GM12891 (cell line): ENCODE measurements at regions not wholly inside any gene's neighbourhood (a gene's known extent, or its start where the extent isn't known, plus 50 kb on each side); places are given as distances from the start of the nearest gene placed in this dataset.

Experiments used
- DNase-seq: peaks from one replicate; pipeline ENCODE4 v3.0.0; 2011; ENCODE audit warnings: low spot score; ENCODE audit not compliant: insufficient read length
- FAIRE-seq: peaks from 2 replicates; lab custom pipeline; 2011; peaks lifted over from hg19 to GRCh38; lab: Jason Lieb, UNC
- PAX5 ChIP-seq: IDR thresholded peaks from 2 replicates; pipeline ENCODE4 v1.6.1; 2011; ENCODE audit warnings: low read length, moderate library complexity, mild to moderate bottlenecking; ENCODE audit not compliant: insufficient read depth, severe bottlenecking
- POLR2A ChIP-seq: IDR thresholded peaks from 2 replicates; pipeline ENCODE4 v1.6.1; 2011; ENCODE audit warnings: low read depth, low read length, control low read depth
- POLR2AphosphoS5 ChIP-seq: IDR thresholded peaks from 2 replicates; pipeline ENCODE4 v1.6.1; 2011; ENCODE audit warnings: low read depth, low read length, control low read depth
- POU2F2 ChIP-seq: IDR thresholded peaks from 2 replicates; pipeline ENCODE4 v1.6.1; 2011; ENCODE audit warnings: low read depth, mild to moderate bottlenecking, control low read depth, low read length, moderate library complexity
- SPI1 ChIP-seq: IDR thresholded peaks from 2 replicates; pipeline ENCODE4 v1.6.1; 2011; ENCODE audit warnings: low read depth, low read length, control low read depth
- TAF1 ChIP-seq: IDR thresholded peaks from 2 replicates; pipeline ENCODE4 v1.6.1; 2011; ENCODE audit warnings: low read depth, low read length, control low read depth

DNA sequence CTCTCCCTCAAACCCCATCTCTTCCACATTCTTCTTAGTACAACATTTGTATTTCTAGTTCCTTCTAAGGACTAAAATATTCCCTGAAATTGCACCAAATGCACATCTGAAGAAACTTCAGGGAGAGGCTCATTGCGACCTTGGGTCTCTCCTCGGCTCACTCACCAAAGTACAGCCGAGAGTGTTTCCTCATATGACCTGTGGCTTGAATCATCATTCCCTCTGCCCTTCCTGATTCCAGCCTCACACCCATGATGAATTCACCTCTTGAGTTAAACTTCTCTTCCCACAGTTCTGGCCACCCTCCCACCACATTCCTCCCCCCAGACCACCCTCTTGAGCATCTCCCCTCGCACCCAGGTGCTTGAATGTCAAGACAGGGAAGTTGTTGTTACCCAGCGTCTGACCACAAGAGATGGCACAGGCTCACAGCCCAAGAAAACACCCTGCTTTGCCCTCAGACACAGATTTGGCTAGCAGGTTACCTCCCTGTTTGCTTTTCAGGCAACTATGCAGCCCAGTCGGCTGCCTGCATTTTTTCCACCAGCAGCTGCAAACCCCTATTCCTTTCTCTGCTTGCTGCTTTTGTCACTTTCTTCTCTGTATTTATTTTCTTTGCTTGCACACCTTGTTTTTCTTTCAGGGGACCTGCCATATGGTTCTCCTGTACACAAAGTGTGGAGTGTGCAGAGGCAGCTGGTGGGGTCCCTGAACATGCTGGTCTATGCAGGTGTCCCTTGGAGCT lies 214.8 kb downstream of the SPATA18 start:
- TF ChIP-seq POLR2A (no peak), POLR2AphosphoS5 (no peak), PAX5 (no peak), SPI1 (no peak)
- FAIRE-seq = no peak
- no peak for DNase-seq

DNA sequence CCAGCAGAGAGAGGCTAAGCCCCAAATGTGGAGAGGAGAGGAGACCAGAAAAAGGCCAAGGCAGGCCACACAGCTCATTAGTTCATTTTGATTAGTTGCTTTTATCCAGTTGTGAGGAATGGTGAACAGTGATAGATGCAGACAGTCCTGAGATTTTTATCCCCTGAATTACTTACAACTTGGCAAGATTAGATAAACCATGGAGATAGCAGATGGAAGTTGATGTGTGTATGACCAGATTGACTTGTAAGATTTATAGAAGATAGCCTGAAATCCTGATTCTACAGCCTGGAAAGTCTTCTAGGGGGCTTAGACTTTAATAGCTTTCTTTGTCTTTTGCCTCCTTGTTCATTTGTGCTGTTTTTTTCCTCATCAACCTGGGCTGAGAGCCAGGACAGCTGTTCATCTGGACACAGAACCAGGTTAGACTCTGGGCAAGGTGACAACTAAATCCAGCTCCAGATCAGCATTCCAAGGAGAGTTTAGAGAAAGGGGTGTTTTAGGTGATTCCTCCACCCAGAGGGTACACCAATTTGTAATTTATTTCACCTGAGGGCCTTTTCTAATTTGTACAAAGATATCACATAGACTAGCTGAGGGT lies 215.5 kb downstream of the SPATA18 start:
- DNase-seq (no peak), FAIRE-seq (no peak)
- TF ChIP-seq SPI1 = no peak
- TF ChIP-seq PAX5 = no peak
- TF ChIP-seq POLR2AphosphoS5 = no peak
- no peak for TF ChIP-seq TAF1

DNA sequence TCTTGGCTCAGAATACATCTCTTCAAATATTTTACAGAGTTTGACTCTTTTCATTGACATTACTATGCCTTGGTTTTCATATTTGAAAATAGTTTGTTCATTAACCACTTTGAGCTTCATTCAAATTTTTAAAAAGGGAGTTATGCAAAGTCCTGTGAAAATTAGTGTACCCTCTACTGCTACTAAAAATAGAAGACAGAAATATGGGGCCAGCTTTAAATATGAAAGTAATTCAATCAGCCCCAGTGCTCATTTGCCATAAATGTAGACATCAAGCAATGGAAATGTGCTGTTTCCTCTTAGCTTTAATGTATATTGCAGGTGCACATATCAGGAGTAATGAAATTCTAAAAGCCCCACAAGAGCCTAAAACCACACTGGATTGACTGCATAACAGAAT lies 218.7 kb downstream of the SPATA18 start:
- TF ChIP-seq SPI1 = no peak
- TF ChIP-seq POU2F2 = no peak
- no peak for TF ChIP-seq PAX5
- TF ChIP-seq TAF1 = no peak
- no peak for TF ChIP-seq POLR2A
- no peak for TF ChIP-seq POLR2AphosphoS5
- DNase-seq (no peak), FAIRE-seq (no peak)

- no peak for DNase-seq
- no peak for TF ChIP-seq SPI1
- TF ChIP-seq TAF1 = no peak
- no peak for TF ChIP-seq PAX5
- no peak for TF ChIP-seq POLR2AphosphoS5
- TF ChIP-seq POLR2A = no peak
- no peak for TF ChIP-seq POU2F2
- FAIRE-seq = no peak
These were observed 222.8 kb downstream of the SPATA18 start for GRCh38 chr4:52273885-52274284.

DNA sequence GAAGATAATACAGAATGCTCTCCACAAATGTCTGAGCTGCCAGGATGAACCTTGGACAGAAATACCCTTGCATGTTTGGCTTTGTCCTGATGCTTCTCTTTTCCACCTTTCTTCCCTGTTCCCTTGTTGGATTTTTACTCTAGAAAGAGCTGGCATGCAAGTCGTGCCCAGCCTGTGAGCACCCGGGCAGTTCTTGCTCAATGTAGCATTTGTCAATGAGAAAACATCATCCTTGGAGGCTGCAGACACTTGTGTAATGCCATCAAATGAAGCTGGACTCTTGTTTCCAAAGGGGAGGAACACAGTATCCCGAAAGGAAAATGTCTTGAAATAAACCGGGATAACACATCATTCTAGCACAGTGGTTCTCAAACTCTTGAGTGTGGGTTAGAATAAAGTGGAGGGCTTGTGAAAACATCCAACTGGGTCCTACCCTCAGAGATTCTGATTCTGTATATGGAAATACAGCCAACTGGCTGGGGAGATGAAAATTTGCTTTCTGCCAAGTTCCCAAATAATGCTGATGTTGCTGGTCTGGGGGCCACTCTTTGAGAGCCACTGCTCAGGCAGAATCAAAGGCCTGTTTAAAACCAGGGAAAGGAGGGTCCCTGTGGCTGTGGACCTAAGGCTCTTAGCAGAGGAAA lies 237.2 kb downstream of the SPATA18 start:
- FAIRE-seq = no peak
- DNase-seq = no peak
- TF ChIP-seq SPI1 (no peak), PAX5 (no peak), TAF1 (no peak), POLR2A (no peak), POLR2AphosphoS5 (no peak), POU2F2 (no peak)

GRCh38 chr4:52290466-52290865 lies 239.4 kb downstream of the SPATA18 start:
- FAIRE-seq = no peak
- TF ChIP-seq POLR2AphosphoS5 (no peak), TAF1 (no peak), POLR2A (no peak), SPI1 (no peak), POU2F2 (no peak), PAX5 (no peak)

GRCh38 chr4:52292245-52292644 lies 241.1 kb downstream of the SPATA18 start:
- TF ChIP-seq POLR2A (no peak), SPI1 (no peak), TAF1 (no peak), POU2F2 (no peak), PAX5 (no peak)
- DNase-seq (no peak), FAIRE-seq (no peak)

More at GRCh38 chr4:52290466-52290865, 239.4 kb downstream of the SPATA18 start:
- no peak for DNase-seq

DNA sequence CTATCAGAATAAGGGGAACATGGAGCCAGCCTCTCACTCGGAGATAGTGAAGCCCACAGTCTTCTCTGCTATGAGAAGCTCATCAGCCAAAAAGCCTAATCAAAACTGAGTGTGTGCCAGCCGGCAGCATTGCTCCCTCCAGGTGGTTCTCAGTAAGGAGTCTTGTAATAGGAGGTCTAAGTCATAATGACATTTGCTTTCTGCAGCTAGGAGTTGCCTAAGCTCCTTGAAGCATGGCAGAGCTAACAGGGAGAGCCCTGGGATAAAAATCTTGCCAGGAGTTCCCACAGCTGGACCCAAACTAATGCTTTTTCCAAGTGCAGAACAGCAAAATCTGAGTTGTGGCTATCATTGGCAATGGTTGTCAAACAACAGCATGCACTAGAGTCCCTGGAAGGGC lies 245.2 kb downstream of the SPATA18 start:
- no peak for TF ChIP-seq POU2F2
- TF ChIP-seq SPI1 = no peak
- no peak for TF ChIP-seq POLR2AphosphoS5
- TF ChIP-seq POLR2A = no peak
- no peak for TF ChIP-seq PAX5
- no peak for TF ChIP-seq TAF1
- DNase-seq (no peak), FAIRE-seq (no peak)

DNA sequence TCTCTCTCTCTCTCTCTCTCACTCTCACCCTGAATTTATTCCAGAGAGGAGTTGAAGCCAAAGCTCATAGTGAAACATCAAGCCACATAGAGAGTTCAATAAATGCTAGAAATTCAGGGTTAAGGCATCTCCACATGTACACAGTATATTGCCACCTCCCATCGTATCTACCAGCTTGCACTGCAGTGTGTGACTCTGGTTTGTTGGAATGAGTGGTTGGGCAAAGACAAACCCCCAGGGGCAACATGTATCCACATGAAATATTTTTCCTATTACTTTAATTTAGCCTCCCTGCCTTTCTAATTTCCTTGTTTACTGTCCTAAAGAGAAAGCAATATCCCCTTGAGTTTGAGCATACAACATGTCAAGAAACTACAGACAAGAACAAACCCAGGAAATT lies 247.3 kb downstream of the SPATA18 start:
- FAIRE-seq (no peak), DNase-seq (no peak)
- TF ChIP-seq TAF1 (no peak), POLR2A (no peak), POU2F2 (no peak)

DNA sequence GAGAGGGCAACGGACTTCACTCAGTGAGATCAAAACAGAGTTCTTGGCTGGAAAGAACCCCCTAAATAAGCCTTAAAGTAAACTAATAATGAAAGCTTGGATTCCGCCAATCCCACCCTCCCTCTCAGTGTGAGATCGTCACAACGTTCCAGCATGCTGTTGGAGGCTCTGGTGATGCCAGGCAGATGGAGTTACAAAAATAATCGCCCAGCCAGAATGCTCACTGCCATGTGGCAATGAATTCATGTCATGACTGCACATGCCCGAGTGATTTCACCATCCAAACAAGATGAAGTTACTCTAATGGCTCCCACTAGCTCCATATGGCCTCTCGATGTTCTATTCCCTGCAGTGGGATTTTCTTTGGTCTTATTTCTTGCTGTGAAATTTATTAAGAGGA lies 248.0 kb downstream of the SPATA18 start:
- DNase-seq = no peak
- FAIRE-seq = no peak
- TF ChIP-seq POLR2AphosphoS5 (no peak), PAX5 (no peak), POLR2A (no peak), SPI1 (no peak), POU2F2 (no peak), TAF1 (no peak)
